Esophagus squamous epithelium (tissue), 4 donors: ENCODE measurements at regions not wholly inside any gene's neighbourhood (a gene's known extent, or its start where the extent isn't known, plus 50 kb on each side); places are given as distances from the start of the nearest gene placed in this dataset.

ENCODE experiments used
- CTCF ChIP-seq, 6 experiments: fragments of 450-650 bp in 4 of 6; fragments of 200-600 bp in 2 of 6; sonication (generic) in 2 of 6; IDR thresholded peaks; one replicate each; pipeline ENCODE4 v1.5.1; 2016 to 2019; ENCODE audit warnings: antibody characterized with exemption in 6 of 6, mild to moderate bottlenecking in 4 of 6, moderate library complexity in 4 of 6
- POLR2A ChIP-seq, 4 donors: fragments of 450-650 bp; IDR thresholded peaks; one replicate each; pipeline ENCODE4 v1.6.1; 2017; ENCODE audit warnings: antibody characterized with exemption in 4 of 4, mild to moderate bottlenecking in 4 of 4, moderate library complexity in 3 of 4

GRCh38 chrX:68917799-68918198, 89.0 kb downstream of the EFNB1 start:
- TF ChIP-seq CTCF (IDR thresholded peaks at IDR 0.05) (no peak), POLR2A (IDR thresholded peaks at IDR 0.05) (no peak)
